CD4-positive, alpha-beta T cell treated with Interleukin-17A for 1 hour (primary cell): ENCODE measurements at regions not wholly inside any gene's neighbourhood (a gene's known extent, or its start where the extent isn't known, plus 50 kb on each side); places are given as distances from the start of the nearest gene placed in this dataset.
"Not testable (repeated sequence)": the region's sequence is repeated elsewhere in the genome, so short reads cannot be mapped to it uniquely, and the experiment has no call there.

ENCODE experiments used
- DNase-seq: peaks from one replicate; pipeline ENCODE4 v3.0.0-alpha.2; 2020

- no peak for DNase-seq
These were observed 205.9 kb downstream of the ARL4A start for GRCh38 chr7:12893292-12893691.

- no peak for DNase-seq
These were observed 207.9 kb downstream of the ARL4A start for GRCh38 chr7:12895296-12895695.

- DNase-seq: no peak
These were observed 208.9 kb downstream of the ARL4A start for GRCh38 chr7:12896316-12896715.

- DNase-seq: no peak
These were observed 210.6 kb downstream of the ARL4A start for GRCh38 chr7:12898004-12898403.

- no peak for DNase-seq
These were observed 211.2 kb downstream of the ARL4A start for GRCh38 chr7:12898620-12899019.

GRCh38 chr7:12905671-12906070 lies 218.2 kb downstream of the ARL4A start:
- no peak for DNase-seq

GRCh38 chr7:12907774-12908173 lies 220.3 kb downstream of the ARL4A start:
- no peak for DNase-seq

GRCh38 chr7:12909483-12909882 lies 222.1 kb downstream of the ARL4A start:
- DNase-seq: no peak

GRCh38 chr7:12911053-12911452 lies 223.6 kb downstream of the ARL4A start:
- no peak for DNase-seq

- DNase-seq: no peak
These were observed 225.6 kb downstream of the ARL4A start for GRCh38 chr7:12913002-12913401.

- DNase-seq: no peak
These were observed 230.4 kb downstream of the ARL4A start for GRCh38 chr7:12917801-12918200.

- DNase-seq: no peak
These were observed 234.4 kb downstream of the ARL4A start for GRCh38 chr7:12921751-12922345.

- DNase-seq: no peak
These were observed 236.5 kb downstream of the ARL4A start for GRCh38 chr7:12923971-12924370.

- no peak for DNase-seq
These were observed 238.8 kb downstream of the ARL4A start for GRCh38 chr7:12926206-12926605.

- no peak for DNase-seq
These were observed 240.4 kb downstream of the ARL4A start for GRCh38 chr7:12927635-12928434.

- no peak for DNase-seq
These were observed 242.2 kb downstream of the ARL4A start for GRCh38 chr7:12929476-12930140.

GRCh38 chr7:12930534-12930933 lies 243.1 kb downstream of the ARL4A start:
- DNase-seq: no peak

GRCh38 chr7:12931465-12931864 lies 244.0 kb downstream of the ARL4A start:
- not testable (repeated sequence) for DNase-seq

- no peak for DNase-seq
These were observed 252.3 kb downstream of the ARL4A start for GRCh38 chr7:12939694-12940093.

- DNase-seq: no peak
These were observed 254.1 kb downstream of the ARL4A start for GRCh38 chr7:12941512-12941911.

- no peak for DNase-seq
These were observed 255.2 kb downstream of the ARL4A start for GRCh38 chr7:12942609-12943008.

GRCh38 chr7:12943781-12944180 lies 256.3 kb downstream of the ARL4A start:
- no peak for DNase-seq

GRCh38 chr7:12945901-12946300 lies 258.5 kb downstream of the ARL4A start:
- DNase-seq: no peak

GRCh38 chr7:12947465-12947864 lies 260.0 kb downstream of the ARL4A start:
- DNase-seq: no peak
